ENCODE measurements at regions not wholly inside any gene's neighbourhood (a gene's known extent, or its start where the extent isn't known, plus 50 kb on each side); places are given as distances from the start of the nearest gene placed in this dataset.

- TF ChIP-seq CTCF (IDR thresholded peaks at IDR 0.05): no peak
These were observed 409.0 kb upstream of the SEMA3A start for GRCh38 chr7:84603545-84603944.

- TF ChIP-seq CTCF (IDR thresholded peaks at IDR 0.05): no peak
These were observed 400.4 kb upstream of the SEMA3A start for GRCh38 chr7:84595026-84595425.

GRCh38 chr7:84591897-84592296, 397.3 kb upstream of the SEMA3A start:
- no peak for TF ChIP-seq CTCF (IDR thresholded peaks at IDR 0.05)

GRCh38 chr7:84589012-84589411, 394.4 kb upstream of the SEMA3A start:
- TF ChIP-seq CTCF (IDR thresholded peaks at IDR 0.05): no peak

GRCh38 chr7:84583331-84583730, 388.7 kb upstream of the SEMA3A start:
- TF ChIP-seq CTCF (IDR thresholded peaks at IDR 0.05): no peak

GRCh38 chr7:84582747-84583146, 388.2 kb upstream of the SEMA3A start:
- no peak for TF ChIP-seq CTCF (IDR thresholded peaks at IDR 0.05)

- no peak for TF ChIP-seq CTCF (IDR thresholded peaks at IDR 0.05)
These were observed 384.2 kb upstream of the SEMA3A start for GRCh38 chr7:84578825-84579224.

- no peak for TF ChIP-seq CTCF (IDR thresholded peaks at IDR 0.05)
These were observed 374.2 kb upstream of the SEMA3A start for GRCh38 chr7:84568781-84569180.
